ENCODE measurements at regions not wholly inside any gene's neighbourhood (a gene's known extent, or its start where the extent isn't known, plus 50 kb on each side); places are given as distances from the start of the nearest gene placed in this dataset.

GRCh38 chr7:12802070-12802469, 114.6 kb downstream of the ARL4A start (continued):
- TF ChIP-seq MAX (IDR thresholded peaks at IDR 0.05) (peak; percentile 28; the same call in 1 of the 2 replicates), CBX3 (IDR thresholded peaks at IDR 0.05; ENCODE audit: low read depth) (peak; percentile 67; the same call in 1 of the 2 replicates), ELF1 (IDR thresholded peaks at IDR 0.05; ENCODE audit: borderline replicate concordance, low read depth) (no peak), YY1 (IDR thresholded peaks at IDR 0.05; ENCODE audit: extremely low read depth, insufficient replicate concordance, low read depth, low read length) (no peak), SIN3A (IDR thresholded peaks at IDR 0.05; ENCODE audit: low read depth) (peak; percentile 23; the same call in 1 of the 2 replicates), CEBPB (IDR thresholded peaks at IDR 0.05; ENCODE audit: low read depth) (peak; percentile 55; the same call in 1 of the 2 replicates), JUND (IDR thresholded peaks at IDR 0.05) (peak; percentile 86)

GRCh38 chr7:12803542-12803941, 116.1 kb downstream of the ARL4A start:
- Histone ChIP-seq H3K4me2 (ENCODE audit: low read length) (no peak overlapping the region), H2AFZ (ENCODE audit: low read depth, low read length, poor library complexity, severe bottlenecking) (no peak overlapping the region), H3K36me3 (ENCODE audit: control insufficient read depth in 1 of 2, insufficient read depth in 2 of 2, low read length in 2 of 2) (no peaks in the 10 kb centered on the region), H3K9me3 (ENCODE audit: control insufficient read depth in 1 of 2, insufficient read depth in 1 of 2, low read depth in 1 of 2, low read length in 2 of 2) (no peaks in the 10 kb centered on the region), H3K27me3 (ENCODE audit: insufficient read depth, low read length) (no peaks in the 10 kb centered on the region), H4K20me1 (ENCODE audit: insufficient read depth) (no peaks in the 10 kb centered on the region), H3K27ac (ENCODE audit: low read depth, low read length) (no peak overlapping the region), H3K79me2 (ENCODE audit: insufficient read depth, low read length) (no peaks in the 10 kb centered on the region), H3K9ac (ENCODE audit: low read length) (no peak overlapping the region), H3K9me2 (ENCODE audit: insufficient read depth) (no peaks in the 10 kb centered on the region), H3K4me1 (ENCODE audit: control insufficient read depth in 1 of 2, insufficient read depth in 2 of 2, low read length in 2 of 2) (peaks cover 35 to 38% of the 10 kb centered on the region in 2 experiments), H3K4me3 (replicated peaks in 1 of 2; ENCODE audit: low read depth in 1 of 2, low read length in 2 of 2) (no peak overlapping the region)
- no peak for DNase-seq (ENCODE audit: low read depth, low spot score)
- RAD21 ChIA-PET (ENCODE audit: low non-redundant PET in 1 of 2, low total read pairs in 2 of 2, uncharacterized antibody in 2 of 2, unreplicated experiment in 2 of 2), result no interaction called here
- intact Hi-C loops (cut with micrococcal nuclease), result loop anchor here (5.0 kb wide), 3 partner anchors 116 to 239 kb away; partner anchors contain the start of gene ARL4A
- no peak for ATAC-seq
- POLR2A ChIA-PET, result no interaction called here
- BruUV-seq (replicated peaks), result no TSS peak
- CTCF ChIA-PET, result no interaction called here
- TF ChIP-seq SP1 (IDR thresholded peaks at IDR 0.05; ENCODE audit: low read depth) (no peak), POLR2A (IDR thresholded peaks at IDR 0.05; ENCODE audit: borderline replicate concordance, extremely low read depth, insufficient read depth, insufficient read length) (no peak), EZH2phosphoT487 (IDR thresholded peaks at IDR 0.05; ENCODE audit: borderline replicate concordance) (no peak), TCF7L2 (IDR thresholded peaks at IDR 0.05; ENCODE audit: borderline replicate concordance, extremely low read depth, insufficient read depth, insufficient read length) (no peak), CTCF (IDR thresholded peaks at IDR 0.05 in 2 of 3, conservative IDR thresholded peaks at IDR 0.05 in 1 of 3; ENCODE audit: borderline replicate concordance in 1 of 3, insufficient read depth in 1 of 3, low read depth in 2 of 3, low read length in 2 of 3) (no peak), FOSL1 (IDR thresholded peaks at IDR 0.05; ENCODE audit: low read depth) (no peak), SIN3A (IDR thresholded peaks at IDR 0.05; ENCODE audit: low read depth) (no peak), ATF3 (IDR thresholded peaks at IDR 0.05) (no peak), REST (IDR thresholded peaks at IDR 0.05; ENCODE audit: low read depth) (no peak), RAD21 (IDR thresholded peaks at IDR 0.05; ENCODE audit: low read depth) (no peak), CEBPB (IDR thresholded peaks at IDR 0.05; ENCODE audit: low read depth) (no peak), ZBTB33 (IDR thresholded peaks at IDR 0.05; ENCODE audit: extremely low read depth, insufficient replicate concordance, low read length) (no peak), ZFX (IDR thresholded peaks at IDR 0.05) (no peak), ZNF274 (IDR thresholded peaks at IDR 0.05; ENCODE audit: low read depth, low read length) (no peak)

Measured in HCT116 (cell line).